Nephron progenitor cell (in vitro differentiated cells): ENCODE measurements at regions not wholly inside any gene's neighbourhood (a gene's known extent, or its start where the extent isn't known, plus 50 kb on each side); places are given as distances from the start of the nearest gene placed in this dataset.

Source experiments
- DNase-seq: peaks from one replicate; pipeline ENCODE4 v3.0.0; 2021
- H3K27ac Mint-ChIP-seq: 2 replicates; pipeline ENCODE4 v1.8.0; 2021; ENCODE audit warnings: mild to moderate bottlenecking, moderate library complexity, mixed read lengths
- H3K27me3 Mint-ChIP-seq: 2 replicates; pipeline ENCODE4 v1.8.0; 2021; ENCODE audit warnings: mild to moderate bottlenecking, low read depth, mixed read lengths; ENCODE audit not compliant: poor library complexity
- H3K36me3 Mint-ChIP-seq: 2 replicates; pipeline ENCODE4 v1.8.0; 2021; ENCODE audit warnings: low read depth, mixed read lengths
- H3K4me1 Mint-ChIP-seq: 2 replicates; pipeline ENCODE4 v1.8.0; 2021; ENCODE audit warnings: mixed read lengths
- H3K4me3 Mint-ChIP-seq: 2 replicates; pipeline ENCODE4 v1.8.0; 2021; ENCODE audit warnings: mild to moderate bottlenecking, moderate library complexity, mixed read lengths
- H3K9me3 Mint-ChIP-seq: 2 replicates; pipeline ENCODE4 v1.8.0; 2021; ENCODE audit warnings: mild to moderate bottlenecking, moderate library complexity, mixed read lengths
- CTCF ChIP-seq: fragments of 200-600 bp; sonication (generic); IDR thresholded peaks from 2 replicates; pipeline ENCODE4 v1.5.0; 2021; ENCODE audit warnings: antibody characterized with exemption

DNA sequence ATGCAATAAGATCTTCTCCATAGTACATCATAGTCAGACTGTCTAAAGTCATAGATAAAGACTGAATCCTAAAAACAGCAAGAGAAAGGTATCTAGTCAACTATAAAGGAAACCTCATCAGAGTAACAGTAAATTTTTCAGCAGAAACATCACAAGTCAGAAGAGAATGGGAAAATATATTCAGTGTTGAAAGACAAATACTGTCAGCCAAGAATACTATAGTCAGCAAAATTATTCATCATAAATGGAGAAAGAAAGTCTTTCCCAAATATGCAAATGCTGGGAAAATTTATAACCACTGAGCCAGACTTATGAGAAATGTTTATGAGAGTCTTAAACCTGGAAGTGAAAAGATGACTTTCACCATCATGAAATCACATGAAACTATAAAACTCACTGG, 136.7 kb downstream of the KDR start:
- Mint-ChIP-seq H3K4me3 (no peak overlapping the region), H3K9me3 (peaks cover 76% of the 10 kb centered on the region), H3K27me3 (peaks cover 3% of the 10 kb centered on the region), H3K27ac (no peak overlapping the region), H3K36me3 (peaks cover 46% of the 10 kb centered on the region), H3K4me1 (no peaks in the 10 kb centered on the region)
- no peak for TF ChIP-seq CTCF
- no peak for DNase-seq

- no peak overlapping the region for H3K4me3 Mint-ChIP-seq
- peaks cover 37% of the 10 kb centered on the region for H3K36me3 Mint-ChIP-seq
- H3K27ac Mint-ChIP-seq: no peak overlapping the region
- H3K4me1 Mint-ChIP-seq: no peaks in the 10 kb centered on the region
- H3K27me3 Mint-ChIP-seq: peaks cover 6% of the 10 kb centered on the region
- no peak for TF ChIP-seq CTCF
- peaks cover 59% of the 10 kb centered on the region for H3K9me3 Mint-ChIP-seq
- no peak for DNase-seq
These were observed 139.1 kb downstream of the KDR start for GRCh38 chr4:54986095-54986846.

DNA sequence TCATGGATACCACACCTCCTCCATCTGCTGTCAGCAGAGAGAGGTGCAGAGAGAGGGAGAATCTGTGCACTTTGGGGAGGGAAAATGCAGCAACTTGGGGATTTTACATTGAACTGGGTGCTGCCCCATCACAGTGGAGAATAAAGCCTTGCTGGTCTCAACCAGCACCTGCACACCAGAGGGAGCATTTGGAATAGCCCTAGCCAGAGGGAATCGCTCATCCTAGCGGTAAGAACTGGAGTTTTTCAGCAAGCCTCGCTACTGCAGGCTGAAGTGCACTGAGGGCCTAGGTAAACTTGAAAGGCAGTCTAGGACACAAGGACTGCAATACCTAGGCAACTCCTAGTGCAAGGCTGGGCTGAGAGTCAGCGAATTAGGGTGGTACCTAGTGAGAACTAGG, 148.7 kb downstream of the KDR start:
- no peak overlapping the region for H3K4me3 Mint-ChIP-seq
- TF ChIP-seq CTCF: no peak
- peaks cover 5% of the 10 kb centered on the region for H3K4me1 Mint-ChIP-seq
- H3K9me3 Mint-ChIP-seq: peaks cover 18% of the 10 kb centered on the region
- DNase-seq: no peak
- peaks cover 3% of the 10 kb centered on the region for H3K27me3 Mint-ChIP-seq
- H3K36me3 Mint-ChIP-seq: no peaks in the 10 kb centered on the region
- no peak overlapping the region for H3K27ac Mint-ChIP-seq

DNA sequence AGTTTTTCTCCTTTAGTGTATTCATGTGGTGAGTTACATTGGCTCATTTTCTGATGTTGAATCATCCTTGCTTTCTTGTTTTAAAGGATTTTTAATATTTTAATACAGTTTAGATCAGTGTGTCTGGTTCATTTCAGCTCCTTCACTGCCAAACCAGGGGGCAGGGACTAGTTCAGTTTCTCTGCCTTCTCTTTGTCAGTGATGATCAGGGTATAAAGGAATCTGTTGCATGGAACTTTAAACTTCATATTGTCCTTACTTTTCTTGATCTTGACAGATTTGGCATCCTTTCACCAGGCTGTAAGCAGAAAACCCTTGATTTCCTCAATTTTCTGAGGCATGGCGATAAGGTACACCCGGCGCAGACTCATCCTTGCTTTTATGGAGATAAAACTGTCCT, 149.4 kb downstream of the KDR start:
- no peak overlapping the region for H3K4me3 Mint-ChIP-seq
- no peak for TF ChIP-seq CTCF
- peaks cover 3% of the 10 kb centered on the region for H3K27me3 Mint-ChIP-seq
- H3K36me3 Mint-ChIP-seq: no peaks in the 10 kb centered on the region
- peaks cover 18% of the 10 kb centered on the region for H3K9me3 Mint-ChIP-seq
- H3K4me1 Mint-ChIP-seq: peaks cover 9% of the 10 kb centered on the region
- DNase-seq: no peak
- H3K27ac Mint-ChIP-seq: no peak overlapping the region

DNA sequence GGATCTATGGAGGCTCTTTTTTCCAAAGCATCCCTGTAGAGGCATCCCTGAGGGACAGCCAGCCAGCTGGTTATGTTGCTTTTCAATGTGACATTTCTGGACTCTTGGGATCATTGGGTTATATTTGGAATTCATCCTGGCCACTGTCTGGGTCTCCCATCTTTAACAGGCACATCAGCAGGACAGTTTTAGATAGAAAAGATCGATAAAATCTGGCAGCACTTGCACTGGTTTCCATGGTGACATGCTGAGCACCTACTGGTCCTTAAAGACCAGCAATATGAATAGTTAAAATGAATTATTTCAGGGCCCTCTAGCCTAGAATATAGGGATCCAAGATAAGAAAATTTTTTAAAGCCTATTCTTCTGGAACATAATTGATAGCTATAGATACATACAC, 151.6 kb downstream of the KDR start:
- peaks cover 12% of the 10 kb centered on the region for H3K4me1 Mint-ChIP-seq
- H3K27ac Mint-ChIP-seq: no peak overlapping the region
- no peak for DNase-seq
- no peak for TF ChIP-seq CTCF
- no peaks in the 10 kb centered on the region for H3K36me3 Mint-ChIP-seq
- H3K4me3 Mint-ChIP-seq: no peak overlapping the region
- H3K27me3 Mint-ChIP-seq: peaks cover 3% of the 10 kb centered on the region
- H3K9me3 Mint-ChIP-seq: peaks cover 7% of the 10 kb centered on the region

DNA sequence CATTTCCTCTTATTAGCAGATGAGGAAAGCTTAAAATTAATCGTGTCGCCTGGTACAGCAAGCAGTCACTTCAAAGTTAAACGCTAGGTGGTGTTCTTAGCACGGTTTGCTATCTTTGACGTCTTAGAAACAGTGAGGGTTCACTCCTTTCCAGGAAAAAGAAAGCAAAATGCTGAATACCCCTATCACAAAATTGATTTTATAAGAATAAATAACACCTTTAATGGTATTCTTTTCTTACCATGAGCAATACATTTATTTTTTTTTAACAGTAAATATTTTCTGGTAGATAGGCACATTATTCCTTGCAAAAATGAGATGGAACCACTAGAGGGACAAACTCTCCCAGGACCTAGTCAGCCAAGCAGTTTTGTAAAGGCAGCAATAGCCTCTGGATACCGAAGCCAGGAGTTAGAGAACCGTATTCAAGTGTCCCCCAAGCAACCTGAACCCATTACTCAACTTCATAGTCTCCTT, 153.9 kb downstream of the KDR start:
- Mint-ChIP-seq H3K27ac (no peak overlapping the region), H3K27me3 (peaks cover 3% of the 10 kb centered on the region), H3K36me3 (no peaks in the 10 kb centered on the region), H3K4me1 (peaks cover 22% of the 10 kb centered on the region), H3K4me3 (no peak overlapping the region), H3K9me3 (no peaks in the 10 kb centered on the region)
- TF ChIP-seq CTCF: peak; percentile 82
- peak; percentile 27 for DNase-seq
